ENCODE measurements at regions not wholly inside any gene's neighbourhood (a gene's known extent, or its start where the extent isn't known, plus 50 kb on each side); places are given as distances from the start of the nearest gene placed in this dataset.
A peak's percentile ranks its signal among the peaks of the same experiment; 100 is the strongest.
"Not testable (repeated sequence)": the region's sequence is repeated elsewhere in the genome, so short reads cannot be mapped to it uniquely, and the experiment has no call there.

GRCh38 chr5:152154452-152154851, 229.8 kb upstream of the GLRA1 start:
- H3K27me3 ChIP-seq (ENCODE audit: control insufficient read depth, insufficient read depth, low read length); H3K4me3 ChIP-seq (ENCODE audit: low read length in 3 of 3); H3K36me3 ChIP-seq (ENCODE audit: control insufficient read depth in 2 of 3, insufficient read depth in 3 of 3, low read length in 3 of 3); H3K9me3 ChIP-seq (ENCODE audit: control insufficient read depth in 2 of 3, insufficient read depth in 1 of 3, low read length in 3 of 3); H3K4me1 ChIP-seq (ENCODE audit: control insufficient read depth in 2 of 3, insufficient read depth in 2 of 3, low read depth in 1 of 3, low read length in 3 of 3); H3K27ac ChIP-seq (ENCODE audit: low read depth in 2 of 2, low read length in 2 of 2); DNase-seq; H3K9ac ChIP-seq (ENCODE audit: low read length in 3 of 3); intact Hi-C loops (cut with DNase I); FAIRE-seq: not testable (repeated sequence)

GRCh38 chr5:152151940-152152339, 227.3 kb upstream of the GLRA1 start:
- intact Hi-C loops (cut with DNase I), result no loop called here
- DNase-seq (no peak), FAIRE-seq (no peak)
- no peak overlapping the region for H3K4me3 ChIP-seq (ENCODE audit: low read length in 3 of 3)
- no peaks in the 10 kb centered on the region for H3K9me3 ChIP-seq (ENCODE audit: control insufficient read depth in 2 of 3, insufficient read depth in 1 of 3, low read length in 3 of 3)
- no peak overlapping the region for H3K9ac ChIP-seq (ENCODE audit: low read length in 3 of 3)
- no peak overlapping the region for H3K27ac ChIP-seq (ENCODE audit: low read depth in 2 of 2, low read length in 2 of 2)
- TF ChIP-seq CTCF (IDR thresholded peaks at IDR 0.05; ENCODE audit: borderline replicate concordance, extremely low read depth, insufficient read depth), result no peak
- H3K27me3 ChIP-seq (ENCODE audit: control insufficient read depth, insufficient read depth, low read length), result no peaks in the 10 kb centered on the region
- H3K36me3 ChIP-seq (ENCODE audit: control insufficient read depth in 2 of 3, insufficient read depth in 3 of 3, low read length in 3 of 3), result no peaks in the 10 kb centered on the region
- H3K4me1 ChIP-seq (ENCODE audit: control insufficient read depth in 2 of 3, insufficient read depth in 2 of 3, low read depth in 1 of 3, low read length in 3 of 3), result no peaks in the 10 kb centered on the region

DNA sequence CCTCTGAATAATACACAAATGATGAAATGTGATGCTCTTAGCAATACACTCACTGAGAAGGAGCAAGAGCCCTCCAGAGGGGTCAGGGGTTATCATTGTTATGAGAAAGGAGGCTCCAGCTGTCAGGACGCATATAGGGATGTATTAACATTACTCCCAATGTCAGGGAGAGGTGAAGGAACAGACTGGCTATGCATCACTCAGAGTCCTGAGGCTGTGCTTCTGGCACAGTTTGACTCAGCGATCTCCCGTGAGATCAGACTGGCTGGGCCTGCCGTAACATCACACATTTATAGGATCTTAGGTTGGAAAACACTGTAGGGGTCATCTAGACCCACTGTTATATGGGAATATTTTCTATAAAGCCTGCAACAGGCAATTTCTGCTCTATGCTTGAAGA, 226.5 kb upstream of the GLRA1 start:
- DNase-seq (no peak), FAIRE-seq (no peak)
- no peak for TF ChIP-seq CTCF (IDR thresholded peaks at IDR 0.05; ENCODE audit: borderline replicate concordance, extremely low read depth, insufficient read depth)
- H3K4me1 ChIP-seq (ENCODE audit: control insufficient read depth in 2 of 3, insufficient read depth in 2 of 3, low read depth in 1 of 3, low read length in 3 of 3), result no peaks in the 10 kb centered on the region
- no peaks in the 10 kb centered on the region for H3K36me3 ChIP-seq (ENCODE audit: control insufficient read depth in 2 of 3, insufficient read depth in 3 of 3, low read length in 3 of 3)
- no peak overlapping the region for H3K9ac ChIP-seq (ENCODE audit: low read length in 3 of 3)
- H3K9me3 ChIP-seq (ENCODE audit: control insufficient read depth in 2 of 3, insufficient read depth in 1 of 3, low read length in 3 of 3), result no peaks in the 10 kb centered on the region
- no peaks in the 10 kb centered on the region for H3K27me3 ChIP-seq (ENCODE audit: control insufficient read depth, insufficient read depth, low read length)
- intact Hi-C loops (cut with DNase I), result no loop called here
- no peak overlapping the region for H3K27ac ChIP-seq (ENCODE audit: low read depth in 2 of 2, low read length in 2 of 2)
- H3K4me3 ChIP-seq (ENCODE audit: low read length in 3 of 3), result no peak overlapping the region

GRCh38 chr5:152147286-152147685, 222.6 kb upstream of the GLRA1 start:
- H3K4me1 ChIP-seq (ENCODE audit: control insufficient read depth in 2 of 3, insufficient read depth in 2 of 3, low read depth in 1 of 3, low read length in 3 of 3), result no peaks in the 10 kb centered on the region
- FAIRE-seq (no peak), DNase-seq (peak in 1 of 5 donors; percentile 21)
- H3K36me3 ChIP-seq (ENCODE audit: control insufficient read depth in 2 of 3, insufficient read depth in 3 of 3, low read length in 3 of 3), result no peaks in the 10 kb centered on the region
- TF ChIP-seq CTCF (IDR thresholded peaks at IDR 0.05; ENCODE audit: borderline replicate concordance, extremely low read depth, insufficient read depth), result no peak
- no peaks in the 10 kb centered on the region for H3K27me3 ChIP-seq (ENCODE audit: control insufficient read depth, insufficient read depth, low read length)
- intact Hi-C loops (cut with DNase I), result no loop called here
- H3K27ac ChIP-seq (ENCODE audit: low read depth in 2 of 2, low read length in 2 of 2), result no peak overlapping the region
- no peak overlapping the region for H3K9ac ChIP-seq (ENCODE audit: low read length in 3 of 3)
- no peak overlapping the region for H3K4me3 ChIP-seq (ENCODE audit: low read length in 3 of 3)
- no peaks in the 10 kb centered on the region for H3K9me3 ChIP-seq (ENCODE audit: control insufficient read depth in 2 of 3, insufficient read depth in 1 of 3, low read length in 3 of 3)
